Fibroblast of lung (primary cell): ENCODE measurements at regions not wholly inside any gene's neighbourhood (a gene's known extent, or its start where the extent isn't known, plus 50 kb on each side); places are given as distances from the start of the nearest gene placed in this dataset.

Experiments used
- DNase-seq, 2 donors: peaks; one replicate each; pipeline versions ENCODE4 v3.0.0 to v3.0.0-alpha.2; 2010; ENCODE audit warnings: low read depth in 2 of 2
- H2AFZ ChIP-seq: 2 replicates; pipeline ENCODE4 v1.5.1; 2012; ENCODE audit warnings: low read length, control low read depth, inconsistent platforms
- H3K27ac ChIP-seq: 2 replicates; pipeline ENCODE4 v1.5.1; 2011; ENCODE audit warnings: low read length, control low read depth; ENCODE audit not compliant: insufficient read depth
- H3K27me3 ChIP-seq: 2 replicates; pipeline ENCODE4 v1.5.1; 2011; ENCODE audit warnings: mild to moderate bottlenecking, low read length; ENCODE audit not compliant: control insufficient read depth, insufficient read depth
- H3K36me3 ChIP-seq: 2 replicates; pipeline ENCODE4 v1.5.1; 2011; ENCODE audit warnings: low read length; ENCODE audit not compliant: control insufficient read depth, insufficient read depth
- H3K4me1 ChIP-seq: 2 replicates; pipeline ENCODE4 v1.5.1; 2011; ENCODE audit warnings: low read length; ENCODE audit not compliant: control insufficient read depth, insufficient read depth; ENCODE audit errors: extremely low read depth
- H3K4me2 ChIP-seq: 2 replicates; pipeline ENCODE4 v1.5.1; 2011; ENCODE audit warnings: low read length, control low read depth; ENCODE audit not compliant: insufficient read depth; ENCODE audit errors: extremely low read depth
- H3K4me3 ChIP-seq, 4 experiments: fragments of 200-600 bp in 1 of 4; sonication (generic) in 1 of 4; replicated peaks in 1 of 4; 2 replicates each; pipeline ENCODE4 v1.5.1; 2011 to 2016; ENCODE audit warnings: low read length in 4 of 4, low read depth in 3 of 4, mild to moderate bottlenecking in 3 of 4, control low read depth in 2 of 4, inconsistent platforms in 1 of 4, mixed read lengths in 1 of 4; ENCODE audit not compliant: insufficient read depth in 1 of 4; ENCODE audit errors: control extremely low read depth in 1 of 4
- H3K79me2 ChIP-seq: 2 replicates; pipeline ENCODE4 v1.5.1; 2012; ENCODE audit warnings: mild to moderate bottlenecking, low read length, inconsistent platforms; ENCODE audit not compliant: control insufficient read depth, insufficient read depth
- H3K9ac ChIP-seq: 2 replicates; pipeline ENCODE4 v1.5.1; 2011; ENCODE audit warnings: mild to moderate bottlenecking, low read length, control low read depth; ENCODE audit not compliant: insufficient read depth
- H3K9me3 ChIP-seq: 2 replicates; pipeline ENCODE4 v1.5.1; 2012; ENCODE audit warnings: low read depth, low read length; ENCODE audit not compliant: control insufficient read depth, insufficient read depth
- H4K20me1 ChIP-seq: 2 replicates; pipeline ENCODE4 v1.5.1; 2011; ENCODE audit warnings: low read length; ENCODE audit not compliant: control insufficient read depth, insufficient read depth; ENCODE audit errors: extremely low read depth
- EZH2 ChIP-seq: IDR thresholded peaks from 2 replicates; pipeline ENCODE4 v1.5.1; 2012; ENCODE audit warnings: low read length, control low read depth, mild to moderate bottlenecking; ENCODE audit errors: missing control alignments
- TF ChIP-seq, protein P1 (sequence below), 2 donors: IDR thresholded peaks in 1 of 2; conservative IDR thresholded peaks in 1 of 2; 1 replicate in 1 of 2; 2 replicates in 1 of 2; pipeline ENCODE4 v1.5.1; 2011 to 2012; ENCODE audit warnings: low read length in 2 of 2, control low read depth in 1 of 2, inconsistent platforms in 1 of 2, low read depth in 1 of 2, mild to moderate bottlenecking in 1 of 2

DNA sequence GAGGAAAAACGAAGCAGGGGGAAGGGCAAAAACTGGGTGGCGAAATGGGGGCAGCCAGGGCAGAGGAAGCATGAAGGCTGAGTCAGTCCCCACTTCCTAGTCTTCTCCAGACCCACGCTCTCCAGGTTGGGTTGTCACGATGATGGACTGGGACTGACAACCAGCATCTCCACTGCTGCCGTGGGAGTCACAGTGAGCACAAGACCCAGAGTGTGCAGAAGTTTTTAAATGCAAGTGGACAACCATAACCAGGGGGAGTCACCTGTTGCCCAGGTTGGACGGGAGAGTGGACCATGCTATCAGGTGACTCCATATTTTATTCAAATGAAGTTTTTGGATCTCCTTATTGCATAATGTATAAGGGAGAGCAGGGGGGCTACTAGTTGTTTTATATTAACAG is 511.4 kb upstream of the ZFP42 start:
- Histone ChIP-seq H3K27ac (no peak overlapping the region), H3K4me1 (peaks cover 20% of the 10 kb centered on the region), H3K36me3 (no peaks in the 10 kb centered on the region), H3K79me2 (no peaks in the 10 kb centered on the region), H4K20me1 (no peaks in the 10 kb centered on the region), H3K9me3 (no peaks in the 10 kb centered on the region), H3K4me2 (no peak overlapping the region), H3K9ac (no peak overlapping the region), H3K4me3 (no peak overlapping the region), H2AFZ (no peak overlapping the region), H3K27me3 (no peaks in the 10 kb centered on the region)
- no peak for TF ChIP-seq EZH2
- TF ChIP-seq, protein P1, sequence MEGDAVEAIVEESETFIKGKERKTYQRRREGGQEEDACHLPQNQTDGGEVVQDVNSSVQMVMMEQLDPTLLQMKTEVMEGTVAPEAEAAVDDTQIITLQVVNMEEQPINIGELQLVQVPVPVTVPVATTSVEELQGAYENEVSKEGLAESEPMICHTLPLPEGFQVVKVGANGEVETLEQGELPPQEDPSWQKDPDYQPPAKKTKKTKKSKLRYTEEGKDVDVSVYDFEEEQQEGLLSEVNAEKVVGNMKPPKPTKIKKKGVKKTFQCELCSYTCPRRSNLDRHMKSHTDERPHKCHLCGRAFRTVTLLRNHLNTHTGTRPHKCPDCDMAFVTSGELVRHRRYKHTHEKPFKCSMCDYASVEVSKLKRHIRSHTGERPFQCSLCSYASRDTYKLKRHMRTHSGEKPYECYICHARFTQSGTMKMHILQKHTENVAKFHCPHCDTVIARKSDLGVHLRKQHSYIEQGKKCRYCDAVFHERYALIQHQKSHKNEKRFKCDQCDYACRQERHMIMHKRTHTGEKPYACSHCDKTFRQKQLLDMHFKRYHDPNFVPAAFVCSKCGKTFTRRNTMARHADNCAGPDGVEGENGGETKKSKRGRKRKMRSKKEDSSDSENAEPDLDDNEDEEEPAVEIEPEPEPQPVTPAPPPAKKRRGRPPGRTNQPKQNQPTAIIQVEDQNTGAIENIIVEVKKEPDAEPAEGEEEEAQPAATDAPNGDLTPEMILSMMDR (conservative IDR thresholded peaks at IDR 0.05 in 1 of 2, IDR thresholded peaks at IDR 0.05 in 1 of 2; ENCODE audit: low read depth in 1 of 2, low read length in 2 of 2), result no peak
- no peak for DNase-seq

DNA sequence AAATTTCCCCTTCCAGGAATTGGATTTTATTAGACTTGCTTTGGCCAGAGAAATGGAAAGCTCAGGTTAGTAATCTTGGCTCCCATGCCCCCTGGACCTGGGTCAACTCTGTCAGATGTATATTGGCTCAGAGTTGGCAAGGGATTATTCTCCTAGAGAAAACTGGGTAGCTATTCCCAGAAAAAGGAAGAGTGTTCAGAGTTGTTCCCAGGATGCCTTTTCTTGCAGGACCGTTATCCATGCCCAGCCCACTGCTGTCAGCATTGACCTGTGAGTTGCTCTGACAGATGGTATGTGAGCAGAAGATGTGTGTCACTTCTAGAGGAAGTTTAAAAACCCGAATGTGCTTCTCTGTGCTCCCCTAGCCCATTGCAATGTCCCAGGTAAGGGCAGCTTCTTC is 509.9 kb upstream of the ZFP42 start:
- no peaks in the 10 kb centered on the region for H3K27me3 ChIP-seq
- peaks cover 6% of the 10 kb centered on the region for H3K4me1 ChIP-seq
- H3K4me2 ChIP-seq, result no peak overlapping the region
- no peak overlapping the region for H3K9ac ChIP-seq
- H2AFZ ChIP-seq, result no peak overlapping the region
- H4K20me1 ChIP-seq, result no peaks in the 10 kb centered on the region
- no peak overlapping the region for H3K4me3 ChIP-seq
- H3K36me3 ChIP-seq, result no peaks in the 10 kb centered on the region
- H3K9me3 ChIP-seq, result no peaks in the 10 kb centered on the region
- no peak for DNase-seq
- H3K79me2 ChIP-seq, result no peaks in the 10 kb centered on the region
- H3K27ac ChIP-seq, result no peak overlapping the region
- no peak for TF ChIP-seq EZH2
- TF ChIP-seq, protein P1 (conservative IDR thresholded peaks at IDR 0.05 in 1 of 2, IDR thresholded peaks at IDR 0.05 in 1 of 2; ENCODE audit: low read depth in 1 of 2, low read length in 2 of 2), result no peak

DNA sequence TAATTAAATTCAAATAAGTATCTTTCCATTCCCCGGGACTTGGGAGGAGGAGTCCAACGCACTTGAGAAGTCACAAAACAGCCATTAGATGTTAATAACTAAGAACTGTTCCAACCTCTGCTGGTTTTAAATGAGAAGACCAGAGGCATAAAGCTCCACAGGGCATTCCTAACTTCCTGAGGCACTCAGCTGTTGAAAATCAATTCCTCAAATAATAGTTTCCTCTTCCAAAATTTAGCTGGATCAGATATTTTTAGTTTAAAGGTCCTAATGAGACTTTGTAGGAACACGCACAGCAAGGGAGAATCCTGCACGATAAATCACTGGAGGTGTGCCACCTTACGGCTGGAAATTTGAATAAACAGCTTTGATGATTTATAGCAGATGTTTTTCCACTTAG is 504.3 kb upstream of the ZFP42 start:
- H3K27ac ChIP-seq, result no peak overlapping the region

More for the DNA sequence above, 504.3 kb upstream of the ZFP42 start:
- DNase-seq, result no peak
- H3K4me2 ChIP-seq, result no peak overlapping the region
- H3K36me3 ChIP-seq, result no peaks in the 10 kb centered on the region
- TF ChIP-seq, protein P1 (conservative IDR thresholded peaks at IDR 0.05 in 1 of 2, IDR thresholded peaks at IDR 0.05 in 1 of 2; ENCODE audit: low read depth in 1 of 2, low read length in 2 of 2), result no peak
- no peak for TF ChIP-seq EZH2
- no peaks in the 10 kb centered on the region for H3K79me2 ChIP-seq
- H3K9me3 ChIP-seq, result no peaks in the 10 kb centered on the region
- H3K4me3 ChIP-seq, result no peak overlapping the region
- no peak overlapping the region for H2AFZ ChIP-seq
- no peaks in the 10 kb centered on the region for H3K27me3 ChIP-seq
- H3K9ac ChIP-seq, result no peak overlapping the region
- no peaks in the 10 kb centered on the region for H3K4me1 ChIP-seq
- H4K20me1 ChIP-seq, result no peaks in the 10 kb centered on the region
